CD4-positive, alpha-beta T cell (primary cell): ENCODE measurements at regions not wholly inside any gene's neighbourhood (a gene's known extent, or its start where the extent isn't known, plus 50 kb on each side); places are given as distances from the start of the nearest gene placed in this dataset.

Source experiments
- ATAC-seq: fragments of 200-7000 bp; cut with Tn5 transposase; one replicate; pipeline ENCODE4 v1.10.0; 2022; ENCODE audit warnings: mild to moderate bottlenecking; ENCODE audit not compliant: poor library complexity
- CTCF ChIA-PET: fragments of 350-600 bp; sonication (Branson Sonifier 250); formaldehyde crosslinking; loops from one replicate; lab custom pipeline; 2021; ENCODE audit warnings: antibody characterized with exemption, inconsistent platforms; lab: Charles Lee
- POLR2A ChIA-PET: fragments of 350-600 bp; sonication (Branson Sonifier 250); formaldehyde crosslinking; loops from one replicate; lab custom pipeline; 2021; ENCODE audit warnings: antibody characterized with exemption, inconsistent platforms; lab: Charles Lee
- DNase-seq, 14 experiments: peaks; one replicate each; pipeline ENCODE4 v3.0.0-alpha.2; 2013 to 2020; ENCODE audit warnings: mixed read lengths in 2 of 14
- H3K27ac ChIP-seq, 2 donors: one replicate each; pipeline versions ENCODE4 v1.5.1 to v1.7.0; 2013; ENCODE audit warnings: low read length in 2 of 2, low read depth in 1 of 2, mild to moderate bottlenecking in 1 of 2
- H3K27me3 ChIP-seq, 2 experiments: 1 replicate in 1 of 2; 2 replicates in 1 of 2; pipeline versions ENCODE4 v1.6.1 to v1.7.0; 2013; ENCODE audit warnings: low read length in 2 of 2, control low read depth in 1 of 2, mild to moderate bottlenecking in 1 of 2, moderate library complexity in 1 of 2; ENCODE audit not compliant: insufficient read depth in 2 of 2, control insufficient read depth in 1 of 2
- H3K36me3 ChIP-seq: one replicate; pipeline ENCODE4 v1.6.1; 2013; ENCODE audit warnings: low read length, control low read depth; ENCODE audit not compliant: insufficient read depth
- H3K4me1 ChIP-seq: one replicate; pipeline ENCODE4 v1.6.1; 2013; ENCODE audit warnings: low read length, control low read depth; ENCODE audit not compliant: insufficient read depth
- H3K4me3 ChIP-seq: one replicate; pipeline ENCODE4 v1.5.1; 2013; ENCODE audit warnings: mild to moderate bottlenecking, low read length, moderate library complexity
- H3K9me3 ChIP-seq, 2 experiments: 1 replicate in 1 of 2; 2 replicates in 1 of 2; pipeline versions ENCODE4 v1.6.1 to v1.7.0; 2013; ENCODE audit warnings: low read length in 2 of 2, mild to moderate bottlenecking in 2 of 2, control low read depth in 1 of 2, moderate library complexity in 1 of 2; ENCODE audit not compliant: control insufficient read depth in 1 of 2, insufficient read depth in 1 of 2
- H3K27ac Mint-ChIP-seq: one replicate; pipeline ENCODE4 v1.8.0; 2020; ENCODE audit warnings: mixed read lengths
- H3K27me3 Mint-ChIP-seq: one replicate; pipeline ENCODE4 v1.8.0; 2021; ENCODE audit warnings: mixed read lengths
- H3K36me3 Mint-ChIP-seq: one replicate; pipeline ENCODE4 v1.8.0; 2021; ENCODE audit warnings: low read depth, mixed read lengths
- H3K4me1 Mint-ChIP-seq: one replicate; pipeline ENCODE4 v1.8.0; 2021; ENCODE audit warnings: low read depth, mixed read lengths
- H3K4me3 Mint-ChIP-seq: one replicate; pipeline ENCODE4 v1.8.0; 2020; ENCODE audit warnings: mild to moderate bottlenecking, mixed read lengths
- H3K9me3 Mint-ChIP-seq: one replicate; pipeline ENCODE4 v1.8.0; 2020; ENCODE audit warnings: mixed read lengths
- intact Hi-C, 2 experiments: fragments of 100-400 bp; cut with DNase I in 1 of 2; cut with micrococcal nuclease in 1 of 2; formaldehyde crosslinking; loops; one replicate each; pipeline versions ENCODE4 v1.15.1 to v1.9.0; 2023 to 2025; cut with DNase I, micrococcal nuclease
- TF ChIP-seq, protein P1 (sequence below): fragments of 200-600 bp; IDR thresholded peaks from one replicate; pipeline ENCODE4 v1.8.0; 2022; ENCODE audit warnings: antibody characterized with exemption, mild to moderate bottlenecking

DNA sequence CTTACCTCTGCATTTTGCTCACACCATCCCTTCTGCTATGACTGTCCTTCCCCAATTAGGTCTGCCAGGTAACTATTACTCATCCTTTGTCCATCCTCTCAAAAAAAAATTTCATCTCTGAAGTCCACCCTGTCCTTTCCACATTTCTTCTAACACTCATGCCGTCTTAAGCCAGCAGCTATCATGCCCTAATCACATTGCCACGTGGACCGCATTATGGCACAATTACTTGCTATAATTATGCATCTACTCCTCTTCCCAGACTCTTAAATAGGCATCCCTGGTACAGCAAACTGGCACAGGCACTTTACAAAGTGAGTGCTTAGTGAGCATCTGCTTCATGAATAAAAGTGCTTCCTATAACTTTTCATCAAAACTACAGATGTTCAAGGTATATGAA, 295.4 kb upstream of the ESRRG start:
- no peaks in the 10 kb centered on the region for H3K36me3 Mint-ChIP-seq
- no peaks in the 10 kb centered on the region for H3K4me1 ChIP-seq
- H3K27ac Mint-ChIP-seq: no peak overlapping the region
- DNase-seq: no peak
- ATAC-seq: no peak
- no peak overlapping the region for H3K4me3 ChIP-seq
- no peaks in the 10 kb centered on the region for H3K27me3 Mint-ChIP-seq
- no peaks in the 10 kb centered on the region for H3K36me3 ChIP-seq
- no peaks in the 10 kb centered on the region for H3K9me3 ChIP-seq
- POLR2A ChIA-PET: no interaction called here
- no peaks in the 10 kb centered on the region for H3K4me1 Mint-ChIP-seq
- H3K27ac ChIP-seq: no peak overlapping the region
- peaks cover 3% of the 10 kb centered on the region for H3K9me3 Mint-ChIP-seq
- TF ChIP-seq, protein P1, sequence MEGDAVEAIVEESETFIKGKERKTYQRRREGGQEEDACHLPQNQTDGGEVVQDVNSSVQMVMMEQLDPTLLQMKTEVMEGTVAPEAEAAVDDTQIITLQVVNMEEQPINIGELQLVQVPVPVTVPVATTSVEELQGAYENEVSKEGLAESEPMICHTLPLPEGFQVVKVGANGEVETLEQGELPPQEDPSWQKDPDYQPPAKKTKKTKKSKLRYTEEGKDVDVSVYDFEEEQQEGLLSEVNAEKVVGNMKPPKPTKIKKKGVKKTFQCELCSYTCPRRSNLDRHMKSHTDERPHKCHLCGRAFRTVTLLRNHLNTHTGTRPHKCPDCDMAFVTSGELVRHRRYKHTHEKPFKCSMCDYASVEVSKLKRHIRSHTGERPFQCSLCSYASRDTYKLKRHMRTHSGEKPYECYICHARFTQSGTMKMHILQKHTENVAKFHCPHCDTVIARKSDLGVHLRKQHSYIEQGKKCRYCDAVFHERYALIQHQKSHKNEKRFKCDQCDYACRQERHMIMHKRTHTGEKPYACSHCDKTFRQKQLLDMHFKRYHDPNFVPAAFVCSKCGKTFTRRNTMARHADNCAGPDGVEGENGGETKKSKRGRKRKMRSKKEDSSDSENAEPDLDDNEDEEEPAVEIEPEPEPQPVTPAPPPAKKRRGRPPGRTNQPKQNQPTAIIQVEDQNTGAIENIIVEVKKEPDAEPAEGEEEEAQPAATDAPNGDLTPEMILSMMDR: no peak
- H3K27me3 ChIP-seq: no peaks in the 10 kb centered on the region
- CTCF ChIA-PET: no interaction called here
- H3K4me3 Mint-ChIP-seq: no peak overlapping the region
- intact Hi-C loops: no loop called here

DNA sequence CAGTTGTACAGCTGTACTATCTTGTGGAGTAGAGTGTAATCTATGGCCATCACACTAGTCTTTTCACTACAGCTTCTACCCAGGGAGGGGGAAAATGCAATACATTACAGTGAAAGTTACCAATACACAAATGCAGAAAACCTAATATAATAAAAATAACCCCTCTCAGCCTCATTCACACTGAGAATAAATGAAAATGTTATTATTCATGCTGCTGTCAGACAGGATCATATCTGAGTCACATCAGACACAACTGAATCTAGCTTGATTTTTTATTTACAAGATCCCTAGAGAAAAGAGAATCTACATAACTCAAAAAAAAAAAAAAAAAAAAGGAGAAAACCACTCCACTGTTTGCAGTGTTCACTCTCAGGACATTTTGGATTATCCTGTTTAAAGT, 293.9 kb upstream of the ESRRG start:
- H3K4me1 ChIP-seq: no peaks in the 10 kb centered on the region
- ChIA-PET POLR2A (no interaction called here), CTCF (no interaction called here)
- intact Hi-C loops: no loop called here
- no peaks in the 10 kb centered on the region for H3K9me3 ChIP-seq
- peaks cover 3% of the 10 kb centered on the region for H3K9me3 Mint-ChIP-seq
- no peak overlapping the region for H3K4me3 ChIP-seq
- ATAC-seq (no peak), DNase-seq (no peak)
- H3K27me3 ChIP-seq: no peaks in the 10 kb centered on the region
- no peaks in the 10 kb centered on the region for H3K36me3 ChIP-seq
- H3K27me3 Mint-ChIP-seq: no peaks in the 10 kb centered on the region
- no peaks in the 10 kb centered on the region for H3K36me3 Mint-ChIP-seq
- H3K4me1 Mint-ChIP-seq: no peaks in the 10 kb centered on the region
- TF ChIP-seq, protein P1: no peak
- no peak overlapping the region for H3K27ac ChIP-seq
- H3K27ac Mint-ChIP-seq: no peak overlapping the region
- H3K4me3 Mint-ChIP-seq: no peak overlapping the region

DNA sequence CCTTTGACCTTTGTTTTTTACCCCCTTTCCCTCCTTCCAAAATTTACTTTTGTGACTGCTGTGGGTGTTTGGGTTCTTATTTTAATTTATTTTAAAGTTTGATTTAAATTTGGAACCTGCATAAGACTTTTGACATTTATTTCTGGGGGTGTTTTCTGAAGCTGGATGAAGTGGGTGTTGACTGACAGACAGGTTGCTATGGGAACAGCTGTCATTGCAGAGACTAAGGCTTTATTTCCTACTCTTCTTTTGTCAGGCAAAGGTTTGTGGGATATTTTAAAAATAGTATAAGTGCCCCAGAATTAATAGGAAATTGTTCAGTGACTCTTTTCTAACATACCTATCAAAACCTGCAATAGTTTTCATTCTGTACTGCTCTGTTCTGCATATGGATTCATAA, 290.8 kb upstream of the ESRRG start:
- no peak overlapping the region for H3K27ac ChIP-seq
- H3K36me3 ChIP-seq: no peaks in the 10 kb centered on the region
- no peaks in the 10 kb centered on the region for H3K4me1 ChIP-seq
- H3K27ac Mint-ChIP-seq: no peak overlapping the region
- CTCF ChIA-PET: no interaction called here
- no peak overlapping the region for H3K4me3 Mint-ChIP-seq
- no peaks in the 10 kb centered on the region for H3K27me3 ChIP-seq
- H3K4me1 Mint-ChIP-seq: no peaks in the 10 kb centered on the region
- no peaks in the 10 kb centered on the region for H3K36me3 Mint-ChIP-seq
- intact Hi-C loops: no loop called here
- no peak for DNase-seq
- H3K4me3 ChIP-seq: no peak overlapping the region
- no peak for ATAC-seq
- POLR2A ChIA-PET: no interaction called here
- H3K9me3 Mint-ChIP-seq: peaks cover 3% of the 10 kb centered on the region
- H3K27me3 Mint-ChIP-seq: no peaks in the 10 kb centered on the region
- TF ChIP-seq, protein P1: no peak
- H3K9me3 ChIP-seq: no peaks in the 10 kb centered on the region
